ENCODE measurements at regions not wholly inside any gene's neighbourhood (a gene's known extent, or its start where the extent isn't known, plus 50 kb on each side); places are given as distances from the start of the nearest gene placed in this dataset.
"Not testable (repeated sequence)": the region's sequence is repeated elsewhere in the genome, so short reads cannot be mapped to it uniquely, and the experiment has no call there.

GRCh38 chr7:115618676-115619075 lies 411.9 kb downstream of the TFEC start:
- FAIRE-seq (no peak), DNase-seq (ENCODE audit: insufficient read length, low spot score) (no peak)
- TF ChIP-seq CTCF (IDR thresholded peaks at IDR 0.05; ENCODE audit: insufficient read depth, missing control alignments) = no peak

DNA sequence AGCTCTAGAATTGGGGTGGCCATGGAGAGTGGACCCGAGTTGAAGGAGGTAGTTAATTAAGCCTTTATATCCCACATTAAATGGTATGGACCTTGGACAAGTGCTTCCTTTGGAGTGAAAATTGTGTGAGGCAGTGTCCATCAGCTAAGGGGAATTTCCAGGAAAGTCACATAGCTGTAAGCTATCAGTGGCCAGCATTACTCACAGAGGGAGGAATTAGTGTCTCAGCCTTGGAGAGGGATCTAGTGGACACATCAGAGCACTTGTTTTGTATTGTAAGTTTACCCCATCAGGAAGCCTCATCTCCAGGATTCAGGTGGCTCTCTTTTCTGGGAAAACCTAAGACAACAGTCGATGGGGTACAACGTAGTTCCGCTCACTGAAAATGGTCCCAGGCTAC lies 416.7 kb downstream of the TFEC start:
- FAIRE-seq = no peak
- no peak for TF ChIP-seq CTCF (IDR thresholded peaks at IDR 0.05; ENCODE audit: insufficient read depth, missing control alignments)
- no peak for DNase-seq (ENCODE audit: insufficient read length, low spot score)

GRCh38 chr7:115603416-115603815 lies 427.1 kb downstream of the TFEC start:
- FAIRE-seq (no peak), DNase-seq (ENCODE audit: insufficient read length, low spot score) (no peak)
- no peak for TF ChIP-seq CTCF (IDR thresholded peaks at IDR 0.05; ENCODE audit: insufficient read depth, missing control alignments)

DNA sequence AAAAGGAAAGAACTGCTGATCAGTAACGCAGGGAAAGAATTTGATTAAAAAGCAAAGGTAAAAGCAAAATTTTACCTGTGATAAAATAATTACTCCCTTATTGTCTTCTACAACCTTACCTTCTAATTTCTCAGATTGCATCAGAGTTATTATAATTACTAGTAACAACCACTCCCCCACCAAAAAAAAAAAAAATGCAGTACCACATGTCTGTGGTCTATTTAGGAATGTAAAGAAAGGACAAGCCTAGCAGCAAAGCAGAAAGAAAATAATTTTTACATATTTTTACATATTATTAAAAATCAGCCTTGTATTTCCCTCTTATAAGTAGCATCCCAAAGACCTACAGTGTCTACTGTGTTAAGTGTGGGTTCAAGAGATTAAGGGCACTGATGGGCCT lies 430.4 kb downstream of the TFEC start:
- DNase-seq (ENCODE audit: insufficient read length, low spot score) (no peak), FAIRE-seq (no peak)
- no peak for TF ChIP-seq CTCF (IDR thresholded peaks at IDR 0.05; ENCODE audit: insufficient read depth, missing control alignments)

- not testable (repeated sequence) for FAIRE-seq; DNase-seq (ENCODE audit: insufficient read length, low spot score)
Observed at GRCh38 chr7:115599184-115599583, 431.4 kb downstream of the TFEC start.

DNA sequence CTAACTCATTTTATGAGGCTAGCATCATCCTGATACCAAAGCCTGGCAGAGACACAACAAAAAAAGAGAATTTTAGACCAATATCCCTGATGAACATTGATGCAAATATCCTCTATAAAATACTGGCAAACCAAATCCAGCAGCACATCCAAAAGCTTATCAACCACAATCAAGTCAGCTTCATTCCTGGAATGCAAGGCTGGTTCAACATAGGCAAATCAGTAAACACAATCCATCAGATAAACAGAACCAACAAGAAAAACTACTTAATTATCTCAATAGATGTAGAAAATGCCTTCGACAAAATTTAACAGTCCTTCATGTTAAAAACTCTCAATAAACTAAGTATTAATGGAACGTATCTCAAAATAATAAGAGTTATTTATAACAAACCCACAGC lies 433.3 kb downstream of the TFEC start:
- FAIRE-seq; DNase-seq (ENCODE audit: insufficient read length, low spot score): not testable (repeated sequence)

GRCh38 chr7:115593111-115593510 lies 437.5 kb downstream of the TFEC start:
- no peak for TF ChIP-seq CTCF (IDR thresholded peaks at IDR 0.05; ENCODE audit: insufficient read depth, missing control alignments)
- DNase-seq (ENCODE audit: insufficient read length, low spot score) = no peak
- FAIRE-seq = no peak

DNA sequence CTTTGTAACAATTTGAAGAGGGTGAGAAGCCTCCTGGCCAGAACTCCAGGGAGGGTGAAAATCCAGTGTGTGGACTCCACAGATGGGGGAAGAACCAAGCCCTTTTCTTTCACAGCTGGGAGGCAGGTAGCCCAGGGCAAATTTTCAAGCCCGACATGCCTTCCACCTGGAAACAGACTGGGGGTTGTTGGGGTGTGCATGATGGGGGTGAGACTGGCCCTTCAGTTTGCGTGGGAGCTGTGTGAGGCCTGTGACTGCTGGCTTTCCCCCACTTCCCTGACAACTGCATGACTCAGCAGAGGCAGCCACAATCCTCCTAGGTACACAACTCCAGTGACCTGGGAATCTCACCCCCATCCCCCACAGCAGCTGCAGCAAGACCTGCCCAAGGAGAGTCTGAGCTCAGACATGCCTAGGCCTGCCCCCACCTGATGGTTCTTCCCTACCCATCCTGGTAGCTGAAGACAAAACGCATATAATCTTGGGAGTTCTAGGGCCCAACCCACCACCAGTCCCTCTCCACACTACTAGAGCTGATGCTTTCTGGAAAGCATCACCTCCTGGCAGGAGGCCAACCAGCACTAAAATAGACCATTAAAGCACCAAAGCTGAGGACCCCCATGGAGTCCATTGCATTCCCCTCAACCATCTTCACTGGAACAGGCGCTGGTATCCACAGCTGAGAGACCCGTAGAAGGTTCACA lies 445.4 kb downstream of the TFEC start:
- FAIRE-seq (no peak), DNase-seq (ENCODE audit: insufficient read length, low spot score) (no peak)
- no peak for TF ChIP-seq CTCF (IDR thresholded peaks at IDR 0.05; ENCODE audit: insufficient read depth, missing control alignments)
